GM12878 (cell line): ENCODE measurements at regions not wholly inside any gene's neighbourhood (a gene's known extent, or its start where the extent isn't known, plus 50 kb on each side); places are given as distances from the start of the nearest gene placed in this dataset.

Source experiments
- STAT1 ChIP-seq: fragments of 450-650 bp; conservative IDR thresholded peaks from 2 replicates; pipeline ENCODE4 v1.6.1; 2014; ENCODE audit warnings: antibody characterized with exemption, mild to moderate bottlenecking
- TCF12 ChIP-seq: IDR thresholded peaks from 2 replicates; pipeline ENCODE4 v1.6.1; 2011; ENCODE audit warnings: low read depth, mild to moderate bottlenecking, low read length
- TF ChIP-seq, protein P1 (sequence below), 3 experiments: IDR thresholded peaks in 2 of 3; conservative IDR thresholded peaks in 1 of 3; 2 replicates each; pipeline ENCODE4 v1.5.1; 2011; ENCODE audit warnings: low read depth in 3 of 3, low read length in 3 of 3, mild to moderate bottlenecking in 3 of 3, control low read depth in 2 of 3, moderate library complexity in 2 of 3, inconsistent platforms in 1 of 3, mixed read lengths in 1 of 3; ENCODE audit not compliant: control insufficient read depth in 2 of 3, insufficient read depth in 1 of 3; ENCODE audit errors: extremely low read depth in 1 of 3

DNA sequence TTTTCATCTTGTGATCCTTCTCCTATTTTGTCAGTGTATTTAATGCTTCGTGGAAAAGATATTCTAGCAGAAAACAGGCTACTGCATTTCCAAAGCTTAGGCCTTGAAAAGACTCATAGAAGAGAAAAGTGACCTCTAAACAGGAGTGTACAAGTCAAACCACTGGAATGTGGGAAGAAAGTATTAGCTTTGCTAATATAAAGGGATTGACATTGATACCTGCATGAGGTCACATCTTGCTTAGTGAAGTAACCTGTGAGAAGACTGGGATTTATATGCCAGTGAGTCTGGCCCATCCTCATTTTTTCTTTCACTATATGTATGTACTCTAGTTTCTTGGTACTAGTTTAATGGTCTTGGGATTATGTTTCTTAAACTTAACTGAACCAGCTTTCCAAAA is 132.9 kb upstream of the TMC3 start:
- TF ChIP-seq, protein P1, sequence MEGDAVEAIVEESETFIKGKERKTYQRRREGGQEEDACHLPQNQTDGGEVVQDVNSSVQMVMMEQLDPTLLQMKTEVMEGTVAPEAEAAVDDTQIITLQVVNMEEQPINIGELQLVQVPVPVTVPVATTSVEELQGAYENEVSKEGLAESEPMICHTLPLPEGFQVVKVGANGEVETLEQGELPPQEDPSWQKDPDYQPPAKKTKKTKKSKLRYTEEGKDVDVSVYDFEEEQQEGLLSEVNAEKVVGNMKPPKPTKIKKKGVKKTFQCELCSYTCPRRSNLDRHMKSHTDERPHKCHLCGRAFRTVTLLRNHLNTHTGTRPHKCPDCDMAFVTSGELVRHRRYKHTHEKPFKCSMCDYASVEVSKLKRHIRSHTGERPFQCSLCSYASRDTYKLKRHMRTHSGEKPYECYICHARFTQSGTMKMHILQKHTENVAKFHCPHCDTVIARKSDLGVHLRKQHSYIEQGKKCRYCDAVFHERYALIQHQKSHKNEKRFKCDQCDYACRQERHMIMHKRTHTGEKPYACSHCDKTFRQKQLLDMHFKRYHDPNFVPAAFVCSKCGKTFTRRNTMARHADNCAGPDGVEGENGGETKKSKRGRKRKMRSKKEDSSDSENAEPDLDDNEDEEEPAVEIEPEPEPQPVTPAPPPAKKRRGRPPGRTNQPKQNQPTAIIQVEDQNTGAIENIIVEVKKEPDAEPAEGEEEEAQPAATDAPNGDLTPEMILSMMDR (IDR thresholded peaks at IDR 0.05 in 2 of 3, conservative IDR thresholded peaks at IDR 0.05 in 1 of 3; ENCODE audit: control insufficient read depth in 2 of 3, extremely low read depth in 1 of 3, insufficient read depth in 1 of 3, low read depth in 3 of 3, low read length in 3 of 3): no peak
- no peak for TF ChIP-seq STAT1
- TF ChIP-seq TCF12: no peak
